GM12873 (cell line): ENCODE measurements at regions not wholly inside any gene's neighbourhood (a gene's known extent, or its start where the extent isn't known, plus 50 kb on each side); places are given as distances from the start of the nearest gene placed in this dataset.

Experiments
- TF ChIP-seq, protein P1 (sequence below): IDR thresholded peaks from 2 replicates; pipeline ENCODE4 v1.5.1; 2012; ENCODE audit warnings: low read depth, mild to moderate bottlenecking, moderate library complexity, low read length, control low read depth; ENCODE audit not compliant: insufficient read depth; ENCODE audit errors: missing control alignments

DNA sequence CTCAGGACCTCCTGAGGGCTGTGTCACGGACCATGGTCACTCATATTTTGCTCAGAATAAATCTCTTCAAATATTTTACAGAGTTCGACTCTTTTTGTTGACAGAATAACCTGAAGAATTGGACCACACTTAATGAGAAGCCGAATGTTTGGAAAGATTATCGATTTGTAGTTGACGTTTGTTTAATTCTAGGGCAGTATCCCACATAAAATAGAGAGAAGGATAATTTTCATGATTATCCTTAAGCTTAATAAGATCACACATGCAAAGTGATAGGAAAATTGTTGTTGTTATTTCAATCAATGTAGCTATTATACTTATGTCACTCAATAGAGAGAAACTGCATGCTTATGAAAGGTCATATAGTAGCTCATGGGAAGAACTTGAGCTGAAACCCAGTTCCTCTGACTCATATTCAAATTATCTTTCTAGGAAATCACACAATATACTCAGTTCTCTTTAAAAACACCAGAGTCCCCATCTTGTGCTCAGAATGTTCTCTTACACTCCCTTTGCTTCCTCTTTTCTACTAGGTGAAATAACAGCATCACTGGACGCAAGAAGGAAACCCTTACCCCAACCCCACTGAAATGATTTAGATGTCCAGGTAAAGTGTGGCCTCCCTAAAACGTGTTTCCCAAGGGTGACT, 982.1 kb downstream of the TSN start:
- TF ChIP-seq, protein P1, sequence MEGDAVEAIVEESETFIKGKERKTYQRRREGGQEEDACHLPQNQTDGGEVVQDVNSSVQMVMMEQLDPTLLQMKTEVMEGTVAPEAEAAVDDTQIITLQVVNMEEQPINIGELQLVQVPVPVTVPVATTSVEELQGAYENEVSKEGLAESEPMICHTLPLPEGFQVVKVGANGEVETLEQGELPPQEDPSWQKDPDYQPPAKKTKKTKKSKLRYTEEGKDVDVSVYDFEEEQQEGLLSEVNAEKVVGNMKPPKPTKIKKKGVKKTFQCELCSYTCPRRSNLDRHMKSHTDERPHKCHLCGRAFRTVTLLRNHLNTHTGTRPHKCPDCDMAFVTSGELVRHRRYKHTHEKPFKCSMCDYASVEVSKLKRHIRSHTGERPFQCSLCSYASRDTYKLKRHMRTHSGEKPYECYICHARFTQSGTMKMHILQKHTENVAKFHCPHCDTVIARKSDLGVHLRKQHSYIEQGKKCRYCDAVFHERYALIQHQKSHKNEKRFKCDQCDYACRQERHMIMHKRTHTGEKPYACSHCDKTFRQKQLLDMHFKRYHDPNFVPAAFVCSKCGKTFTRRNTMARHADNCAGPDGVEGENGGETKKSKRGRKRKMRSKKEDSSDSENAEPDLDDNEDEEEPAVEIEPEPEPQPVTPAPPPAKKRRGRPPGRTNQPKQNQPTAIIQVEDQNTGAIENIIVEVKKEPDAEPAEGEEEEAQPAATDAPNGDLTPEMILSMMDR, result no peak

DNA sequence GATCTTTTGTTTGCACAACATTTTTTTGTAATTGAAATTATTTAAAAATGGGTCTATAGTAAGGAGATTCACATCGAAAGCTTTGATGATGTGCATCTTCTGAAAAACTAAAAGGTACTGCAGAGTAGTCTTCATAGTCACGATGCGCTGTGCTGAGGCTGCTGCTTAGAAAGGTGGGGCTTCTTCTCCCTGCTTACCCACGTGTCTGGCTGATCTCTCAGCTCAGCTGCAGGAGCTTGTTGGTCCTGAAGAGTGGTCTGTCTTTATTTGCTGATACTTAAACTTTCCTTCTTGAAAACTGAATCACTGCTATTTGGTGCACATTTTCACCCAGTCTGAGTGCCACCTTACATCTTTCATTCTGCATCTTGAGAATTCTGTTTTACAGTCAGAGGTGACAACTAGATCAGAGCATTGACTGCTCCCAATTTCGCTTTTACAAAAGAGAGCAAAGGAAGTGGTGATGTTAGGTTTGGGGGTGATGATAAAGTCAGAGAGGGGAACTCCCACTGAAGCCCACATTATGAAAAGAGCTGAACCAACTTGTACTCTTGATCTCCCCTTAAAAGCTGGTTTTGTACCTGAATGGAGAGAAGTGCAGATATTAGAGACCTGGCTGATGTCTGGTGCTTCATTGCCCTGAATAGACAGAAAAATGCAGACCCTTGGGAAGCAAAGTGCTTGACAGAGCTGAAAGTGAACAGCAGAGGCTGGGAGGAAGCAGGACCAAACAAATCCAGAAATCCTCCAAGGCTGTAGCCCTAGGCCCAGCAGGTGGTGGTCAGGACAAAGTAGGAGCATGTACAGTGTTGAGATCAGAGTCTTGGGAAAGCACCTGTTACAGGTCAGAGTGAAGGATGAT, 984.5 kb downstream of the TSN start:
- TF ChIP-seq, protein P1, result no peak

DNA sequence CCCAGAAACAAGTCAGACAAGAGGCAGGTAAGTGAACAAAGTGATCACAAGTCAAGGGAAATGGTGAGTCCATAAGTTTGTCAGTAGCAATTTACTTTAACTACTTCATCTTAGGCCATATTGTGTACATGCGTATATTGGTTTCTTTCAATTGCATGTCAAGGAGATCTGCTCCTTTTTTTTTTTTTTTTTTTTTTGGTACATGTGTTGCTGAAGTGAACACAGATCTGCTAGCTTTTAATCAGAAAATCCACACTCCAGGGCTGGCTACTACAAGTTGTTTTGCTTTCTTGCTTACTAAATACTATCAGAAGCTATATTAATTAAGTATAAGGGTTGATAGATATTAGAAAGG, 985.1 kb downstream of the TSN start:
- TF ChIP-seq, protein P1, result no peak

DNA sequence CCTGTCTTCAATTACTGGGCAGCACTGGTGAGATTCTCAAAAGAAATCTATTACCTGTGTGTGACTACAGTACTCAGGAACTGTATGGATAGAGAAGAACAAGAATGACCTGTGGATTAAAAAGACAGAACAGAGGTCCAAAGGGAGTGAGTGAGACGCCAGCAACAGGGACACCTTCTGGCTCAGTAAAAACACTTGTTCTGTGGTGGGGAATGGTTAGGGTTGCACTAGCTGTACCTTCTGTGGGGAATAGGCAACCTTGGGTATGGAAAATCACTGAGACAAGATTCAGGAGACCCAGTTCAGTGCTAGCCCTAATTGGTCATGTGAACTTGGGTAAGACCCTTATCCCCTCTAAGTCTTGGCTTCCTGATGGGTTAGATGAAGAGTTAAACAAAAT, 986.0 kb downstream of the TSN start:
- TF ChIP-seq, protein P1, result no peak

DNA sequence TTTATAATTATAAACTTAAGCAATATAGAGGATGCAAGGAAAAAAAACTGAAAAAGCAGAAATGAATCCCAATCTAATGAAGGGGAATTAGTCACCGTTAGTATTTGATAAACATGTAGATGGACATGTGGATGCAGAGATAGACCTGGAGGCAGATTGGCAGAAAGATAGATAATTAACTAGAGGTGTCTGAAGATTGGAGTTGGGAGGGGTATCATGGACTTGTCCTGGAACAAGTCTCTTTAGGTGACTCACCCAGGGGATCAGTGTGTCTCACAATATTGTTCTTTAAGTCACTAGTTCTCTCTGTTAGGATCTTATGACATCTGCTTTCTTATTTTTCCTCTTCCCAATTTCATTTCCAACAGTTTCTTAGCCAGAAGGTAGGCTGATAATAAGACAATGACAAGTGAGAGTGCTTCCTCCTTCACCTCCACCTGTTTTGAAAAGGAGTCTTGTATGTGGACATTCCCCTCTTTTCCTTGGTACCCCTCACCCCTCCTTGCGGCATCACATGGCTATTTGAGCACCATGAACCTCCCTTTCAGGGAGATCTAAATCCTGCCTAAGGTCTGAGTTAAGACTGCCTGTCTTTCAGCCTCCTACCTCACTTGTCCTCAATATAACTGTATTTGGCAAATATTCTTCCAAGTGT, 987.7 kb downstream of the TSN start:
- TF ChIP-seq, protein P1, result no peak

DNA sequence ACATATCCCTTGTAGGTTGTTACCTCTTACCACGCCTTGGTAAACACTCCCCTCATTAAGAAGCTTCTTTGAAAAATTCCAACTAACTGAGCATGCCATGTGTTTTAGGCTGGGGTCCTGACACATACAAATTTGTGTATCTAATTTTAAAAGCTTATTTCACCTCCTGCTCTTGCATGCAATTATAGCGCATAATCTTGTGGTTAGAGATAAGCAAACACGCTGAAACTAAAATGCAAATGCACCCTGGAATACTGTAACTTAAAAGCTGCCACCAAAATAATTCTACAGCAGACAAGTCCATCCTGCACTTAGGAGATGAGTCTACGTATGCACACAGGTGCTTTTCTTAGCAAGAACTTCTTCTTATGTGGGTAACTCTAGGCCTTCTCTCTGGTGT, 990.2 kb downstream of the TSN start:
- TF ChIP-seq, protein P1, result no peak

DNA sequence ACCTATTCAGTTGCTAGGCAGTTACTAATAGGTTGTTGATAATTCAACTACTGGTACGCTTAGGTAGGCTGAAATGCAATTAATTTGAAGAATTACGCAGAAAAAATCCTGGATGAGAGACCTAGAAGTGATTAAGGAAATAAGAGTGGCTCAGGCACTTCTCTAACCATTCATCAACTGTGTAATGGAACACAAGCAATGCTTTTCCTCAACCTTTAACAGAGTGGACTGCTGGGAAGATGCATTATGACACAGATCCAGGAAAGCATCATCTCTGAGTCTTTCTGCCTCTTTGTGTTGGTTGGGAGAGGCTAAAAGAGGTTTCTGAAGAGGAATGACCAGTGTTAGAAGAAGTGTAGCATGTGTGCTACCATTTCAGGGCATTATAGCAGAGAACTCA, 992.2 kb downstream of the TSN start:
- TF ChIP-seq, protein P1, result no peak
